OCI-LY1 (cell line): ENCODE measurements at regions not wholly inside any gene's neighbourhood (a gene's known extent, or its start where the extent isn't known, plus 50 kb on each side); places are given as distances from the start of the nearest gene placed in this dataset.

Experiments used
- EZH2 ChIP-seq: fragments of 200-600 bp; sonication (generic), shearing (Covaris generic); IDR thresholded peaks from 2 replicates; pipeline ENCODE4 v1.8.0; 2017; ENCODE audit warnings: borderline replicate concordance, mixed run types, mild to moderate bottlenecking, antibody characterized with exemption, low read length, moderate library complexity, mixed read lengths
- TF ChIP-seq, protein P1 (sequence below): fragments of 200-600 bp; sonication (generic), shearing (Covaris generic); IDR thresholded peaks from 2 replicates; pipeline ENCODE4 v1.5.1; 2017; ENCODE audit warnings: mild to moderate bottlenecking, antibody characterized with exemption, low read length, moderate library complexity, mixed read lengths

GRCh38 chr2:8099267-8099582 is 582.6 kb upstream of the ID2 start:
- TF ChIP-seq, protein P1, sequence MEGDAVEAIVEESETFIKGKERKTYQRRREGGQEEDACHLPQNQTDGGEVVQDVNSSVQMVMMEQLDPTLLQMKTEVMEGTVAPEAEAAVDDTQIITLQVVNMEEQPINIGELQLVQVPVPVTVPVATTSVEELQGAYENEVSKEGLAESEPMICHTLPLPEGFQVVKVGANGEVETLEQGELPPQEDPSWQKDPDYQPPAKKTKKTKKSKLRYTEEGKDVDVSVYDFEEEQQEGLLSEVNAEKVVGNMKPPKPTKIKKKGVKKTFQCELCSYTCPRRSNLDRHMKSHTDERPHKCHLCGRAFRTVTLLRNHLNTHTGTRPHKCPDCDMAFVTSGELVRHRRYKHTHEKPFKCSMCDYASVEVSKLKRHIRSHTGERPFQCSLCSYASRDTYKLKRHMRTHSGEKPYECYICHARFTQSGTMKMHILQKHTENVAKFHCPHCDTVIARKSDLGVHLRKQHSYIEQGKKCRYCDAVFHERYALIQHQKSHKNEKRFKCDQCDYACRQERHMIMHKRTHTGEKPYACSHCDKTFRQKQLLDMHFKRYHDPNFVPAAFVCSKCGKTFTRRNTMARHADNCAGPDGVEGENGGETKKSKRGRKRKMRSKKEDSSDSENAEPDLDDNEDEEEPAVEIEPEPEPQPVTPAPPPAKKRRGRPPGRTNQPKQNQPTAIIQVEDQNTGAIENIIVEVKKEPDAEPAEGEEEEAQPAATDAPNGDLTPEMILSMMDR = no peak
- TF ChIP-seq EZH2 = no peak
